Spleen (tissue), 11 donors: ENCODE measurements at regions not wholly inside any gene's neighbourhood (a gene's known extent, or its start where the extent isn't known, plus 50 kb on each side); places are given as distances from the start of the nearest gene placed in this dataset.
"Not testable (repeated sequence)": the region's sequence is repeated elsewhere in the genome, so short reads cannot be mapped to it uniquely, and the experiment has no call there.

Experiments used
- DNase-seq: peaks from one replicate; pipeline ENCODE4 v3.0.0-alpha.2; 2020
- H3K27ac ChIP-seq, 8 donors: fragments of 200-600 bp; sonication (generic) in 7 of 8; 1 replicate in 4 of 8; 2 replicates in 4 of 8; pipeline versions ENCODE4 v1.5.0 to v1.8.0; 2016 to 2021; ENCODE audit warnings: inconsistent platforms in 4 of 8, mild to moderate bottlenecking in 4 of 8, moderate library complexity in 1 of 8
- H3K27me3 ChIP-seq, 7 donors: fragments of 200-600 bp; sonication (generic) in 6 of 7; replicated peaks in 1 of 7; 1 replicate in 4 of 7; 2 replicates in 3 of 7; pipeline versions ENCODE4 v1.5.0 to v1.8.0; 2016 to 2021; ENCODE audit warnings: inconsistent platforms in 3 of 7, mild to moderate bottlenecking in 1 of 7
- H3K36me3 ChIP-seq, 6 donors: fragments of 200-600 bp; sonication (generic) in 5 of 6; 1 replicate in 4 of 6; 2 replicates in 2 of 6; pipeline versions ENCODE4 v1.5.0 to v1.8.0; 2016 to 2021; ENCODE audit warnings: inconsistent platforms in 2 of 6
- H3K4me1 ChIP-seq, 6 donors: fragments of 200-600 bp; sonication (generic) in 5 of 6; 1 replicate in 3 of 6; 2 replicates in 3 of 6; pipeline versions ENCODE4 v1.5.0 to v1.8.0; 2016 to 2021; ENCODE audit warnings: inconsistent platforms in 3 of 6
- H3K4me3 ChIP-seq, 8 donors: fragments of 200-600 bp; sonication (generic) in 7 of 8; 1 replicate in 4 of 8; 2 replicates in 4 of 8; pipeline versions ENCODE4 v1.5.0 to v1.8.0; 2016 to 2021; ENCODE audit warnings: inconsistent platforms in 4 of 8, mild to moderate bottlenecking in 4 of 8, moderate library complexity in 2 of 8
- H3K9me3 ChIP-seq, 8 donors: fragments of 200-600 bp; sonication (generic) in 7 of 8; 1 replicate in 4 of 8; 2 replicates in 4 of 8; pipeline versions ENCODE4 v1.5.0 to v1.8.0; 2016 to 2021; ENCODE audit warnings: inconsistent platforms in 4 of 8
- WGBS, 5 donors: extraction: QIAGEN DNeasy Blood & Tissue Kit in 3 of 5; methylation state at CpG; one replicate each; pipeline versions ENCODE4 v1.1.5 to v1.1.7; 2013 to 2018; 5-methylcytosine and 5-hydroxymethylcytosine counted together
- intact Hi-C: fragments of 100-400 bp; cut with DNase I; formaldehyde crosslinking; loops from one replicate; pipeline ENCODE4 v1.15.0; 2023; ENCODE audit warnings: low total_unique reads
- donor health status: healthy with polysubstance abuse.
- donor health status: DM: no; HTN: no; CAD: no; lungs with moderate emphysema.
- donor health status: DM: no; HTN: no; CAD: no.
- donor health status: Bipolar disorder and iron deficiency.
- donor health status: healthy.
- donor health status: DM: no; HTN: no; CAD: no.
- donor health status: DM: yes; HTN: yes; CAD: no.

DNA sequence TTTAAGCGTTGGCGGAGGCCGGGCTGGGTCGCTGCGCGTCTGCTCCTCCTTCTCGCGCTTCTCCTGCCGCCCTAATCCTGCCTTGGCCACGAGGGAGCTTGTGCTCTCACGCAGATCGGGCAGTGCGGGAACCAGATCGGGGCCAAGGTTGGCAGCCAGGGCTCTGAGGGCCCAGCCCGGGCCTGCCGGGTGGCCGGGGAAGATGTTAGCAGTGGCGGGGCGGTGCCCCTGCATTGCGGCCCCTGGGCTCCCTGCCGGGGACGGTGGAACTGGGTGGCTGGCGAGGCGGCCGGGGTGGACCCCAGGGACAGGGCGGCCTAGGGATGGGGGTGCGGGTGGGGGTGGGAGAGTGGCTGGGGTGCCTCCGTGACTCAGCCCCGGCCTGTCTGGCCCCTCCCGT lies 297.4 kb downstream of the CACNA1B start:
- H3K36me3 ChIP-seq, H3K27ac ChIP-seq, H3K9me3 ChIP-seq, DNase-seq, H3K4me3 ChIP-seq, H3K27me3 ChIP-seq, intact Hi-C loops, H3K4me1 ChIP-seq: not testable (repeated sequence)
- WGBS, 5 donors, result 82 to 92% (median 86%) methylated on average over 2 to 29 of the region's 30 CpGs

DNA sequence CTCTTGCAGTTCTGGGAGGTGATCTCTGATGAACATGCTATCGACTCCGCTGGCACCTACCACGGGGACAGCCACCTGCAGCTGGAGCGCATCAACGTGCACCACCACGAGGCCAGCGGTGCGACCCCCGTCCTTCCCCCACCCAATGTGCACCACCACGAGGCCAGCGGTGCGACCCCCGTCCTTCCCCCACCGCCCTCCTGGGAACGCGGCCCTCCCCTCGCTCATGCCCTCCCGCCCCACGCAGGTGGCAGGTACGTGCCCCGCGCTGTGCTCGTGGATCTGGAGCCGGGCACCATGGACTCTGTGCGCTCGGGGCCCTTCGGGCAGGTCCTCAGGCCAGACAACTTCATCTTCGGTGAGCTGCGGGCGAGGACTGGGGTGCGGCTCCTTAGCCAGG lies 297.8 kb downstream of the CACNA1B start:
- H3K36me3 ChIP-seq, H3K4me3 ChIP-seq, H3K27me3 ChIP-seq, H3K27ac ChIP-seq, H3K9me3 ChIP-seq, DNase-seq, intact Hi-C loops, H3K4me1 ChIP-seq: not testable (repeated sequence)
- 90 to 93% (median 91%) methylated on average over 14 to 31 of the region's 31 CpGs for WGBS, 5 donors

DNA sequence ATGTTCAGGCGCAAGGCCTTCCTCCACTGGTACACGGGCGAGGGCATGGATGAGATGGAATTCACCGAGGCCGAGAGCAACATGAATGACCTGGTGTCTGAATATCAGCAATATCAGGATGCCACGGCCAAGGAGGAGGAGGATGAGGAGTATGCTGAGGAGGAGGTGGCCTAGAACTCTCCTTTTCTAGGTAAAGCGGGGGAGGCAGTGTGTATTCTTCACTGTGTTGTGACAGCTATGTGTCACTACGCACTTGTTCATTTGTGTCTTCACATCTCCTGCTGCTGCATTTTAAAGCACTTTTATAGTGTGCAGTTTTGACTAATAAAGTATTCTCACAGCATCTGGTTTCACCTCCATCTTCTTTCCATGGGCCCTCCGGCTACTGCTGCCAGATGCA lies 299.5 kb downstream of the CACNA1B start:
- H3K27ac ChIP-seq, intact Hi-C loops, H3K27me3 ChIP-seq, H3K36me3 ChIP-seq, H3K9me3 ChIP-seq, H3K4me3 ChIP-seq, H3K4me1 ChIP-seq, DNase-seq: not testable (repeated sequence)
- 78 to 90% (median 87%) methylated on average over 7 to 9 of the region's 9 CpGs for WGBS, 5 donors

DNA sequence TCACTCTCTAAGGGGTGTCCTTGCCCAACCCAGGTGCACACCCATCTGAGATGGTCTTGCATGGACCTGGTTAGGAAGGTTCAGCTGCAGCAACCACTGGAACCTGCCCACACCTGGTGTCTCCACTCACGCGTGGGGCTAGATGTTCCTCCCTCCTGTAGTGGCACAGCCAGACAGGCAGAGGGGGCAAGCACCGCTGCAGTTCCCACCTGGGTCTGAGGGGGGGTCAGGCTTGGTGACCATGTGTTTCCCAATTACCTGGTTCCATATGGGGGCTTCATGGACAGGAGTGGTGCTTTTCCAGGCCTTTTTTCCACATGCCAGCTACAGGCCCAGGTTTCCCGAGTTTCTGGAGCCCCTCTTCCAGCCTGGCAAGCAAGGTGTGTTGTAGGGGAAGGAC lies 301.4 kb downstream of the CACNA1B start:
- H3K27me3 ChIP-seq, H3K4me1 ChIP-seq, H3K27ac ChIP-seq, DNase-seq, H3K4me3 ChIP-seq, H3K36me3 ChIP-seq, H3K9me3 ChIP-seq, intact Hi-C loops: not testable (repeated sequence)
- 29 to 84% (median 67%) methylated on average over 1 to 4 of the region's 4 CpGs for WGBS, 5 donors

DNA sequence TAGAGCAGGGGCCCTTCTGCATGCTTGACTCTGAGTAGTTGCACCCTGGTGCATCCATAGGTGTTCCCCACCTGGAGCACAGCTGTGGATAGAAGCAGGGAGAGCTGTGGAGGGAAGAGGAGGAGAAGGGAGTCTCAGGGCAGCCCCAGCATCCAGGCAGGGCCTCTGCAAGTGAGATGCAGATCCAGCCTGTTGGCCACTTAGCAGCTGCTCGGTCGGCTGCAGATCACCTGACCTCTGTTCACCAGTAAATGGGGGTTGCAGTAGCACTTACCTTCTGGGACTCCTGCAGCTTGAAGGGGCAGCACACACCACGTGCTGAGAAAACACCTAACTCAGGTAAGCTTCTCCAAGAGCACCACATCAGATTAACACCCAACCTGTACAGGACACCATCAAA lies 302.1 kb downstream of the CACNA1B start:
- 57 to 67% (median 61%) methylated on average over 1 to 3 of the region's 3 CpGs; no CpG with 5 or more reads in 1 of the 5 donors for WGBS, 5 donors
- H3K27me3 ChIP-seq, result not testable (repeated sequence)

DNA sequence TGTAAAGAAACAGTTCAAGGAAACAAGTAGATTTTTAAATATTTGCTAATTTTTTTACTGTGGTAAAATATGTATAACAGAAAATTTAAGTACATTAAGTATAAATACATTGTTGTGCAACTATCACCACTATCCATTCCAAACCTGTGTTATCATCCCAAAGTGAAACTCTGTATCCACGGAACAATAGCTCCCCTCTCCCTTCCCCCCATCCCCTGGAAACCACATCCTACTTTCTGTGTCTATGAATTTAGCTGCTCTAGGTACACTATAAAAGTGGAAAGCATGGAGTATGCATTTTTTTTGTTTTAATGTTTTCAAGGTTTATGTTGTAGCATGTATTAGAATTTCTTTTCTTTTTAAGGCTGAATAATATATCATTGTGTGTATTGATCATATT lies 304.4 kb downstream of the CACNA1B start:
- H3K4me1 ChIP-seq, H3K4me3 ChIP-seq, DNase-seq, H3K9me3 ChIP-seq, intact Hi-C loops, H3K27me3 ChIP-seq, H3K27ac ChIP-seq, H3K36me3 ChIP-seq: not testable (repeated sequence)
- 10 to 38% (median 25%) methylated on average over 1 of the region's 1 CpG for WGBS, 5 donors

More for the DNA sequence above, 302.1 kb downstream of the CACNA1B start:
- H3K27ac ChIP-seq, intact Hi-C loops, H3K4me3 ChIP-seq, H3K4me1 ChIP-seq, DNase-seq, H3K36me3 ChIP-seq, H3K9me3 ChIP-seq: not testable (repeated sequence)

DNA sequence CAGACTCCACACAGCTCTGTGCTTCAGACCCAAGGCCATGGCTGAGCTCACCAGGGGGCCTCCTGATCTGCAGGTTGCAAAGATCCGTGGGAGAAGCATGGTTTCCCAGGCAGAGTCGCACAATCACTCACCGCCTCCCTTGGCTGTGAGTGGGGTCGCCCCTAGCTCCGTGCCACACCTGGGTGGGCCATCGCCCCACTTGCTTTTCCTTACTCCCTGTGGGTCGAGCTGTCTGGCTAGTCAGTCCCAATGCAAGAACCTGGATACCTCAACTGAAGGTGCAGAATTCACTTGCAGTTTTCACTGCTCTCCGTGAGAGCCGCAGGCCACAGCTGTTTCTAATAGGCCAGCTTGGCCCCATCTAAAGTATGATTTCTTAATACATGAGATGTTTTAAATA lies 319.6 kb downstream of the CACNA1B start:
- WGBS, 5 donors, result 82 to 88% (median 87%) methylated on average over 4 to 9 of the region's 9 CpGs
- not testable (repeated sequence) for DNase-seq

DNA sequence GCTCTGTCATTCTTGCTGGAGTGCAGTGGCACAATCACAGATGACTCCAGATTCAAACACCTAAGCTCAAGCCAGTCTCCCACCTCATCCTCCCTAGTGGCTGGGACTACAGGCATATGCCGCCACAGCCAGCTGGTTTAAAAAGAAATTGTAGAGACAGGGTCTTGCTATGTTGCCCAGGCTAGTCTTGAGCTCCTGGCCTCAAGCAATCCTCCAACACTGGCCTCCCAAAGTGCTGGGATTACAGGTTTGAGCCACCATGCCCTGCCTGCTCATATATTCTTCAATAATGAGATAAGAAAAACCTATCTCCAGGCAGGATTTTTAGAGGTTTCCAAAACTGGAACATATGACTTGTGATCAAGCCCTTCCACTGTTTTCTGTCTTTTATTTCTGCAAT lies 321.4 kb downstream of the CACNA1B start:
- H3K4me3 ChIP-seq, H3K27me3 ChIP-seq, H3K9me3 ChIP-seq, H3K4me1 ChIP-seq, H3K36me3 ChIP-seq, H3K27ac ChIP-seq, DNase-seq, intact Hi-C loops: not testable (repeated sequence)
- 91 to 100% (median 95%) methylated on average over 1 of the region's 1 CpG for whole genome bisulfite sequencing, 5 donors

More for the DNA sequence above, 319.6 kb downstream of the CACNA1B start:
- H3K9me3 ChIP-seq, H3K27ac ChIP-seq, H3K36me3 ChIP-seq, H3K4me3 ChIP-seq, intact Hi-C loops, H3K27me3 ChIP-seq, H3K4me1 ChIP-seq: not testable (repeated sequence)

DNA sequence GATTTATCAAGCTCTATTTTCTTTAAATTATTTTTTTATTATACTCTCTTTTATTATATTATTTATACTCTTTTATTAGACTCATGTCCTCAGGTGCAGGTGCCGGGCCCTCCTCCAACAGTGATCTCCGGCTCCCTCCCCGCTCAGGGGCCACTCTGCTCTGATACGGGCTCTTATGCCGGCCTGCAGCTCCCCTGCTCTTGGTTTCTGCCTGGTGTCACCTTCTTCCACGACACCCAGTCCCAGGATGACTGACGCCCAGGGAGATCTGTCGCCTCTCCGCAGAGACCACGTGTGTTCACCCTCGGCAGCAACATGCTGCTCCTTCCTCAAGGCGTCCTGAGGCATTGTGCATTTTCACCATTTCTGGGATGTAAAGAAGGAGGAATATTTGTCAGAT lies 322.3 kb downstream of the CACNA1B start:
- not testable (repeated sequence) for H3K27me3 ChIP-seq, DNase-seq

DNA sequence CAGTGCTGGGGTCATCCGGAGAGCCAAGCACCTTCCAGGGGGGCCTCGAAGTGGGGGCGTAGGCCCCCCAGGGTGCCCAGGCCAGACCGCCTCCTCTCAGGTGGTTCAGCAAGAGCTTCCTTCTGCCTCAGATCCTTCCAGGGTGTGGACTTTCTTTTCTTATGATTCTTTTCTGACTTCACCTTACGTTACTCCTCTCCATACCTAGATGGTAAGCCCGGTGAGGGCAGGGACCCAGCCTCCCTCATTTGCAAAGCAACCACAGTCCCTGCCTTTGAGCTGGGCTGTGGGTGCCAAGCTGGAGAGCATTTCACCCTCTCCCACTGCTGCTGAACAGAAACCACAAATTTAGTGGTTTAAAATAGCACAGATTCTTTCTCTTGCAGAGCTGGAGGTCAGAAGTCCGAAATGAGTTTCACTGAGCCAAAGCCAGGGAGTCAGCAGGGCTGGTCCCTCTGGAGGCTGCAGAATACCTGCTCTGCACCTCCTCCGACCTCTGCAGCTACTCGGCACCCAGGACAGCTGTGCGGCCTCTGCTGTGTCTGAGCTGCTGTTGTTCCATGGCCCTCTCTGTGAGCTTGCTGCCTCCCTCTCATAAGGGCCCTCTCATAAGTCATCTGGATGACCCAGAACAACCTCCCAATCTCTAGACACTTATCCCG lies 323.0 kb downstream of the CACNA1B start:
- H3K4me3 ChIP-seq, result not testable (repeated sequence)

More for the DNA sequence above, 322.3 kb downstream of the CACNA1B start:
- H3K27ac ChIP-seq, H3K36me3 ChIP-seq, H3K4me1 ChIP-seq, H3K4me3 ChIP-seq, H3K9me3 ChIP-seq, intact Hi-C loops: not testable (repeated sequence)
- WGBS, 5 donors, result 87 to 91% (median 88%) methylated on average over 12 of the region's 12 CpGs

DNA sequence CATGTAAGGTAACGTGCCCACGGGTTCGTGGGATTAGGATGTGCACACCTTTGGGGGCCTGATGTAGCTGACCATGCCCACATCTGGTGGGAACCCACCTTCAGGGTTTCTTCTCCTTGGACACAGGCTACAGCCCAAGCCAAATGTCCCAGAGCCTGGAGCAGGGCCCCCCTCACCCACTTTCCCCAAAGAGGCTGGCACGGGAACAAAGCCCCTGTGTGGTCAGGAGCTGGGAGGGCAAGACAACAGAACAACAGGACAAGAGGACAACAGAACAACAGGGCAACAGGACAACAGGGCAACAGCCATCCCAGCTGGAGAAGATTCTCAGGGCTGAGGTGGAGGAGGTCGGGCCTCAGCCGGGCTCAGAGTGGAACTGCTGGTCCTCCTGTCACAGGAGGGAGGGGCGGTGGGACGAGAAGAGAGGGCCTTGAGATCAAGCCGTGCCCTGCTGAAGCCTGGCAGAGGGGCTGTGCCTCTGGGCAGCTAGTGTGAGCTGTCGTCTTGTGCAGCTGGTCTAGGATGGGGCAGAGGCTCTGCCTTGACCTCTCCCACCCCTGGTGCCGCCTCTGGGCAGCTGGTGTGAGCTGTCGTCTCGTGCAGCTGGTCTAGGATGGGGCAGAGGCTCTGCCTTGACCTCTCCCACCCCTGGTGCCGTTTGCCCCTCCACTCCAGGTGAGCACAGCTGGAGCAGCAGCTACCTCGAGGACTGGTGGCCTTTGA lies 323.7 kb downstream of the CACNA1B start:
- 65 to 76% (median 72%) methylated on average over 5 to 11 of the region's 15 CpGs for WGBS, 5 donors
- H3K27me3 ChIP-seq, H3K27ac ChIP-seq, intact Hi-C loops, H3K9me3 ChIP-seq, H3K4me3 ChIP-seq, DNase-seq, H3K4me1 ChIP-seq, H3K36me3 ChIP-seq: not testable (repeated sequence)

More for the DNA sequence above, 323.0 kb downstream of the CACNA1B start:
- intact Hi-C loops, H3K36me3 ChIP-seq, DNase-seq, H3K4me1 ChIP-seq, H3K9me3 ChIP-seq, H3K27ac ChIP-seq, H3K27me3 ChIP-seq: not testable (repeated sequence)
- 65 to 85% (median 76%) methylated on average over 4 to 11 of the region's 11 CpGs; no CpG with 5 or more reads in 1 of the 5 donors for WGBS, 5 donors
